Esophagus squamous epithelium (tissue), 5 donors: ENCODE measurements at regions not wholly inside any gene's neighbourhood (a gene's known extent, or its start where the extent isn't known, plus 50 kb on each side); places are given as distances from the start of the nearest gene placed in this dataset.

Experiments used
- DNase-seq: peaks from one replicate; lab custom pipeline; 2025; lab: John Stamatoyannopoulos, UW
- H3K27ac ChIP-seq, 4 donors: fragments of 200-600 bp; sonication (generic); one replicate each; pipeline ENCODE4 v1.5.1; 2016 to 2019; ENCODE audit warnings: mild to moderate bottlenecking in 1 of 4
- H3K27me3 ChIP-seq, 4 donors: fragments of 200-600 bp; sonication (generic); 1 replicate in 3 of 4; 2 replicates in 1 of 4; pipeline versions ENCODE4 v1.5.1 to v1.6.0; 2017 to 2021; ENCODE audit warnings: antibody characterized with exemption in 1 of 4
- H3K36me3 ChIP-seq, 3 donors: fragments of 200-600 bp; sonication (generic); one replicate each; pipeline ENCODE4 v1.5.1; 2016 to 2019
- H3K4me1 ChIP-seq, 3 donors: fragments of 200-600 bp; sonication (generic); one replicate each; pipeline ENCODE4 v1.5.1; 2017 to 2019
- H3K4me3 ChIP-seq, 4 donors: fragments of 200-600 bp; sonication (generic); 1 replicate in 3 of 4; 2 replicates in 1 of 4; pipeline ENCODE4 v1.5.1; 2016 to 2019; ENCODE audit warnings: mild to moderate bottlenecking in 2 of 4, moderate library complexity in 1 of 4
- H3K9me3 ChIP-seq, 3 donors: fragments of 200-600 bp; sonication (generic); one replicate each; pipeline ENCODE4 v1.5.1; 2016 to 2019
- POLR2A ChIP-seq, 4 donors: fragments of 450-650 bp; IDR thresholded peaks; one replicate each; pipeline ENCODE4 v1.6.1; 2017; ENCODE audit warnings: antibody characterized with exemption in 4 of 4, mild to moderate bottlenecking in 4 of 4, moderate library complexity in 3 of 4
- WGBS, 2 donors: methylation state at CpG; one replicate each; pipeline ENCODE4 v1.1.5; 2018; 5-methylcytosine and 5-hydroxymethylcytosine counted together
- intact Hi-C: fragments of 100-400 bp; cut with DNase I; formaldehyde crosslinking; loops from one replicate; pipeline ENCODE4 v1.15.0; 2022
- TF ChIP-seq, protein P1 (sequence below), 6 experiments: fragments of 450-650 bp in 4 of 6; fragments of 200-600 bp in 2 of 6; sonication (generic) in 2 of 6; IDR thresholded peaks; one replicate each; pipeline ENCODE4 v1.5.1; 2016 to 2019; ENCODE audit warnings: antibody characterized with exemption in 6 of 6, mild to moderate bottlenecking in 4 of 6, moderate library complexity in 4 of 6
- donor health status: DM: yes; HTN: yes; CAD: no.

DNA sequence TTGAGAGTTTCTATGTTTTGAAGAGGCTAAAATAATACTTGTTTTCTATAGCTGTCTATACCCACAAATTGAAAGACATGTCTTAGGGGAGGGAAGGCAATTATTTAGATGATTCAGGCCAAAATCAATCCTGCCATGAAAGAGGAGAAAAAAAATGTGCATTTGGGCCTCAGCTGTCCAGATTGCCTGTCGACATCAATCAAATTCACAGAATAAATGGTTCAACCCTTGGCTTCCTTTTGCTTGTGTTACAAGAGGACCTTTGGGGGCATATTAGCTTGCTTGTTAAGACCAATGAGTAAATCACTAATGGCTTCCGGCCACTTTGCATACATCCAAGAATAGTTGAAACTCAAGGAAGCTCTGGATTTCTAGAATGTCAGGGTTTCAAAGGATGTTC is 900.8 kb upstream of the CELF4 start:
- no peaks in the 10 kb centered on the region for H3K4me1 ChIP-seq
- intact Hi-C loops: no loop called here
- WGBS, 2 donors: 69 to 82% methylated on average over 2 of the region's 2 CpGs
- no peaks in the 10 kb centered on the region for H3K27me3 ChIP-seq
- TF ChIP-seq POLR2A (IDR thresholded peaks at IDR 0.05): no peak
- TF ChIP-seq, protein P1, sequence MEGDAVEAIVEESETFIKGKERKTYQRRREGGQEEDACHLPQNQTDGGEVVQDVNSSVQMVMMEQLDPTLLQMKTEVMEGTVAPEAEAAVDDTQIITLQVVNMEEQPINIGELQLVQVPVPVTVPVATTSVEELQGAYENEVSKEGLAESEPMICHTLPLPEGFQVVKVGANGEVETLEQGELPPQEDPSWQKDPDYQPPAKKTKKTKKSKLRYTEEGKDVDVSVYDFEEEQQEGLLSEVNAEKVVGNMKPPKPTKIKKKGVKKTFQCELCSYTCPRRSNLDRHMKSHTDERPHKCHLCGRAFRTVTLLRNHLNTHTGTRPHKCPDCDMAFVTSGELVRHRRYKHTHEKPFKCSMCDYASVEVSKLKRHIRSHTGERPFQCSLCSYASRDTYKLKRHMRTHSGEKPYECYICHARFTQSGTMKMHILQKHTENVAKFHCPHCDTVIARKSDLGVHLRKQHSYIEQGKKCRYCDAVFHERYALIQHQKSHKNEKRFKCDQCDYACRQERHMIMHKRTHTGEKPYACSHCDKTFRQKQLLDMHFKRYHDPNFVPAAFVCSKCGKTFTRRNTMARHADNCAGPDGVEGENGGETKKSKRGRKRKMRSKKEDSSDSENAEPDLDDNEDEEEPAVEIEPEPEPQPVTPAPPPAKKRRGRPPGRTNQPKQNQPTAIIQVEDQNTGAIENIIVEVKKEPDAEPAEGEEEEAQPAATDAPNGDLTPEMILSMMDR (IDR thresholded peaks at IDR 0.05): no peak
- H3K36me3 ChIP-seq: no peaks in the 10 kb centered on the region
- no peaks in the 10 kb centered on the region for H3K9me3 ChIP-seq
- no peak overlapping the region for H3K27ac ChIP-seq
- DNase-seq: no peak
- no peak overlapping the region for H3K4me3 ChIP-seq

DNA sequence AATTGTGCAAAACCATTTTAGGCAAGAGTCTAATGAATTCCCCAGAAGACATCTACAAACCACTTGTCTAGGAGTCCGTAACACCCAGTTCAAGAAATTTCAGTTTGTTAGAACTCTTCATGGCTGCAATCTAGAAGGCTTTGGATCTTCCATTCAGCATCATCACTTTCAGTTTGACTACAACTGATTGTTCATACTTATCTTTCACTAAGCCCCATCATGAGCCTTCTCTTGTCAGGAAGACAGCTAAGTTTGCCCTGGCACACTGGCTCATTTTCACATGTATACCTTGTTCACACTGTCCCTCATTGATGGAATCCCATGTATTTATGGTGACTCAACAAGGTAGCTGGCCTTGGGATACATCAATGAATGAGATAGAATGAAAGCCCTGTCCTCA is 898.4 kb upstream of the CELF4 start:
- intact Hi-C loops: no loop called here
- H3K27ac ChIP-seq: no peak overlapping the region
- H3K9me3 ChIP-seq: no peaks in the 10 kb centered on the region
- TF ChIP-seq, protein P1 (IDR thresholded peaks at IDR 0.05): no peak
- TF ChIP-seq POLR2A (IDR thresholded peaks at IDR 0.05): no peak
- no peaks in the 10 kb centered on the region for H3K27me3 ChIP-seq
- no peak overlapping the region for H3K4me3 ChIP-seq
- no peak for DNase-seq
- peaks cover 0 to 4% (median 0%) of the 10 kb centered on the region in 3 donors for H3K4me1 ChIP-seq
- 88 to 95% methylated on average over 1 of the region's 1 CpG for WGBS, 2 donors
- H3K36me3 ChIP-seq: no peaks in the 10 kb centered on the region

DNA sequence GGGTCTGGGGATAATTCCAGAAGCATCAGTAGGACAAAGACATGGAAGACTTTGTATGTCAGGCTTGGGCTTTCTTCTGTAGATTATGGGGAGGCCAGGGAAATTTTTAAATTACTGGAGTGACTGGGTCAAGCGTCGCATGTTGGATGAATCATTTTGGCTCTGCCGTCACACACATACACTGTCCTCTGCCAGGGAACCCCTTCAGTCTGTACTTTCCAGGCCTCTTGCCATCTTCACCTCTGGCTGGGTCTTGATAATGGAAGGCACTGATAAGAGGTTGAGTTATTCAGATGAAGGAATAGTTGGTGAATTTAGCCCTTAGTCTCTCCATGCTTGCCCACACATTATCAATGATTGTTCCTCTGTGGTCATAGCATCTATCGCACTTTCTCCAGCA is 895.1 kb upstream of the CELF4 start:
- Histone ChIP-seq H3K27ac (no peak overlapping the region), H3K4me3 (no peak overlapping the region), H3K9me3 (no peaks in the 10 kb centered on the region), H3K36me3 (no peaks in the 10 kb centered on the region), H3K27me3 (no peaks in the 10 kb centered on the region), H3K4me1 (peaks cover 0 to 6% (median 0%) of the 10 kb centered on the region in 3 donors)
- DNase-seq: no peak
- no peak for TF ChIP-seq POLR2A (IDR thresholded peaks at IDR 0.05)
- TF ChIP-seq, protein P1 (IDR thresholded peaks at IDR 0.05): no peak
- intact Hi-C loops: no loop called here
- WGBS, 2 donors: 84 to 97% methylated on average over 4 of the region's 4 CpGs

DNA sequence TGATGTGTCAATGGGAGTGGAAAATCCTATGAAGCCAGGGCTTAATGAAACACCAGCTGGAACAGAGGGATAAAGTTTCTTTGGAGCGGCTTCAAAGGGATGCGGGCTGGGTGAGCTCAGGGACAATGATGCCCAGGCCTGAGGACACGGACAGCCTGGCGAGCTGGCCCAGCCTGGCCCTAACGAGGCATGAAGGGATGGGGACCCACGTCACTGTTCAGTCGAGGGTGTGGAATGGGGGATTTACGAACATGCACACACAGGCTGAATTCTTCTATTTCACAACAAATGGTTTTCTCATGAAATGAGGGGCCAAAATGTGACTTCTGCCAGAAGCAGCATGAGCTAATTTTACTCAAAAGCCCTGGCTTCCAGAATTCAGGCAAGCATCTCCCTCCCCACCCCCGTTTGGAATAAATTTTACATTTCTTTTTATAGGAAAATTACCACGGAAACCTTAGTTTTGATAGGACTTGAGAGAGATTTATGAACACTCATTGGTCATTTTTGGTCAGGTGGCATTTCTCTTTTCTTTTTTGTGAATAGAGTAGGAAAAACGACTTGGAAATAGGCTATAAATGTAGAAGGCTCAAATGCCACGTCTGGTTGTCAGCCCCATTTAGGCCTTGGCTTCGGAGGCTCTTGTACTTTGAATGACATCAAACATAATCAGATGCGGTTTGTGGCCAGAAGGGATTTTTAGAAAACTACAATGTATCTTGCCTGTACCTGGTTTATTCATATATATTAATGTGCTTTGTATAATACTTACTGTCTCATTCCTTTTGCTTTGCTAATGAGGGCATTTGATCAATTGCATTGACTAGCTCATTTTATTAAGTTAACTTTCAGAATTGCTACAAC is 893.8 kb upstream of the CELF4 start:
- Histone ChIP-seq H3K4me1 (peaks cover 0 to 6% (median 0%) of the 10 kb centered on the region in 3 donors), H3K27me3 (no peaks in the 10 kb centered on the region), H3K36me3 (no peaks in the 10 kb centered on the region), H3K27ac (no peak overlapping the region), H3K4me3 (no peak overlapping the region), H3K9me3 (no peaks in the 10 kb centered on the region)
- no peak for DNase-seq
- TF ChIP-seq, protein P1 (IDR thresholded peaks at IDR 0.05): no peak
- TF ChIP-seq POLR2A (IDR thresholded peaks at IDR 0.05): no peak
- intact Hi-C loops: no loop called here
- WGBS, 2 donors: 50 to 54% methylated on average over 14 of the region's 14 CpGs

DNA sequence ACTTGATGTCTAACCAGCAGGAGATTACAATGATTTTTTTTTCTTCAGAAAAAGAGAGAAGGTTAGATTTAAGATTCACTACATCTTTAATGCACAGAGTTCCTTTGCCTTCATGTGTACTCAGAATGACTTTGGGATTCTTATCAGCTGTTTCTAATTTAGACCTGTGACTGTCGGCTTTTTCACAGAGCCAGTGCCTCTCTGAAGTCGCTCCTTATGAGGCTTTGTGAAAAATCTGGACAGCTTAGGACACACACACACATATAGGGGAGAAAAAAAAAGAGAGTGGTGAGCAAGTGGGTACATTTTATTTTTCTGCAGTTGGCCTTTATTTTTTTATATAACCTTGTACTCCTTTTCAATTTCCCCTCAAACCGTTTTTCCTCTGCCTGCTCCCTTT is 893.1 kb upstream of the CELF4 start:
- Histone ChIP-seq H3K4me3 (no peak overlapping the region), H3K9me3 (no peaks in the 10 kb centered on the region), H3K4me1 (peaks cover 0 to 6% (median 0%) of the 10 kb centered on the region in 3 donors), H3K27ac (no peak overlapping the region), H3K36me3 (no peaks in the 10 kb centered on the region), H3K27me3 (no peaks in the 10 kb centered on the region)
- TF ChIP-seq, protein P1 (IDR thresholded peaks at IDR 0.05): no peak
- TF ChIP-seq POLR2A (IDR thresholded peaks at IDR 0.05): no peak
- 48 to 58% methylated on average over 3 of the region's 3 CpGs for WGBS, 2 donors
- no peak for DNase-seq
- intact Hi-C loops: no loop called here
